ENCODE measurements at regions not wholly inside any gene's neighbourhood (a gene's known extent, or its start where the extent isn't known, plus 50 kb on each side); places are given as distances from the start of the nearest gene placed in this dataset.

- DNase-seq, result no peak
Measured at GRCh38 chr9:108642871-108643270, 212.9 kb downstream of the ACTL7B start.

GRCh38 chr9:108640230-108640629 is 215.6 kb downstream of the ACTL7B start:
- DNase-seq, result no peak

DNA sequence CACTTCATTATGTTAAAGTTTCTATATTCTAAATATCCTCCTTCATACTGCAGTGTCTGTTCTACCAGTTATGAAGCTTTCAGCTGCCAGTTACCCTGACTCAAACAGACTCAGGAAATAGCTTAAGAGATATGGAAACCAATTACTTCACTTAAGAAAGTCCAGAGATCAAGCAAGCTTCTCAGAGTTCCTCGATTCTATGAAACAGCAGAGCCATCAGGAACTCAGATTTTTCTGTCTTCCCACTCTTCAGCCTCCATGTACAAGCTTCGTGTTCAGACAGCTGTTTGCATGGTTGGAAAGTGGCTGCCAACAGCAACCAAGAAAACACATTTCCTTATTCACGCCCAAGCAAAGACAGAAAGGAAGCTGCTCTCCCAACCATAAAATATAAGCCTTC is 216.1 kb downstream of the ACTL7B start:
- no peak for DNase-seq

- DNase-seq, result no peak
Measured at GRCh38 chr9:108639091-108639490, 216.7 kb downstream of the ACTL7B start.

- DNase-seq, result no peak
Measured at GRCh38 chr9:108637340-108637739, 218.4 kb downstream of the ACTL7B start.

GRCh38 chr9:108636013-108636412 is 219.8 kb downstream of the ACTL7B start:
- no peak for DNase-seq

DNA sequence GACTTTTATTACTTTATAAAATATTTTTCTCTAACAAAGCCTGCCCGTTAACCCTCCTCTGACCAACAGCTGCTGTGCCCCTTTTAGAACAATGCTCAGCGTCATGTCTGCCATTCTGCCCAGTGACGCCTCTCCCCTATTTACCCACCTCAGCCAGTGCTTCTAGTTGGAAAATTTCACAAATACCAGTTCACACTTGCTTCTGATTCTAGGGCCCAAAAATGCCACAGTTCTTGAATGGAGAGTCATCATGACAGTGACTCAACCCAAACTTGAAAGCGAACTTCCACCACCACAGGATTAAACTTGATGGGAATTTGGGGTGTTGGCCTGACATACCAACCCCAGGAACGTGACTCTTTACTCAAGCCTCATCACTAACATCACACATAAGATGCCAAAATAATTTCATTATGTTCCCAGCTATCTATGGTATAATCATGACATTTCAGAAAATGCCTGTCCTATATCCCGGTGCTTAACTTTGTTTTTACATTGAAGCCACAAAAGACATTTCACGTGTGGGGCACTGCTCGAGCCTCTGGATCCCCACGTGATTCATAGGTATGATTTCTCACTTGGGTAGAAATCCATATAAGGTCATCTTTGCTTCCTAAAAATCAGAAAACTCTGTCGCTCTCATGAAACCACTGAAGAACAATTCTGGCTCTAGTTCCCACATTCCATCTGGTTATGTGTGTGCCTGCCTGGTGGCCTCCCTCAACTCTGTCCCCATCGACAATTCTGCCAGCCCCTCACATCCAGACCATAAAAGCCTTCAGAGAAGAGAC is 220.9 kb downstream of the ACTL7B start:
- no peak for DNase-seq

GRCh38 chr9:108634204-108634603 is 221.6 kb downstream of the ACTL7B start:
- DNase-seq, result no peak

DNA sequence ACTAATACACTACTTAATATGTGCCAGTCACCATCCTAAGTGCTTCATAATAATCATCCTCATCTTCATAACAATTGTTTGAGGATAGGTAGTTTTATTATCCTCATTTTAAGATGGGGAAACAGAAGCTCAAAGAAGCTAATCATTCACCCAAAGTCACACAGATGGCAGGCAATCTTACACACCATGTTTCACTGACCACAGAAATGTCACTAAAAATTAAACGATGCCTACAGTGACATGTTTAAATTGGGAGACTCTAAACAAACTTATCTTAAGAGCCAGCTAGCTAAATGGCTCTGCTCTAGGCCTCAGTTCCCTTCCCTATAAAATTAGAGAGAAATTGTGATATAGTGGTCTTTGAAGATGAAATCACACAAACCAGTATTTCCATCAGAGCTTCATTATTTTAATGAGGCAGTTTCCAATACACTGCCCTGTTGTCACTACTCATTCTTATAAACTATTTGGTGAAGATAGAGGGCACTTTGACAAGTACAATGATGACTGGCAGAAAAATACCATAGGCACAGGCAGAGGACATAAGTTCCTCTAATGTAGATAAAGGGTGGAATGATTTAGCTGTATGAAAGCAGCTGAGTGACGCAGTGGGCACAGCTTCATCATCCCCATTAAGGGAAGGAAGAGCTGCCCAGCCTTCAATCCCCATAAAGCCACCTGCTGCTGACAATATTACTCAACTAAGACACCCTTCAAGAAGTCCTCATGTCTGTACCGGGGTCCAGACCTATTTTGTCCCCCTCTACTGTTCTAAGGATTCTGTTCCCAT is 224.1 kb downstream of the ACTL7B start:
- DNase-seq, result no peak

GRCh38 chr9:108628316-108628715 is 227.5 kb downstream of the ACTL7B start:
- no peak for DNase-seq

- DNase-seq, result no peak
Measured at GRCh38 chr9:108626743-108627142, 229.0 kb downstream of the ACTL7B start.

DNA sequence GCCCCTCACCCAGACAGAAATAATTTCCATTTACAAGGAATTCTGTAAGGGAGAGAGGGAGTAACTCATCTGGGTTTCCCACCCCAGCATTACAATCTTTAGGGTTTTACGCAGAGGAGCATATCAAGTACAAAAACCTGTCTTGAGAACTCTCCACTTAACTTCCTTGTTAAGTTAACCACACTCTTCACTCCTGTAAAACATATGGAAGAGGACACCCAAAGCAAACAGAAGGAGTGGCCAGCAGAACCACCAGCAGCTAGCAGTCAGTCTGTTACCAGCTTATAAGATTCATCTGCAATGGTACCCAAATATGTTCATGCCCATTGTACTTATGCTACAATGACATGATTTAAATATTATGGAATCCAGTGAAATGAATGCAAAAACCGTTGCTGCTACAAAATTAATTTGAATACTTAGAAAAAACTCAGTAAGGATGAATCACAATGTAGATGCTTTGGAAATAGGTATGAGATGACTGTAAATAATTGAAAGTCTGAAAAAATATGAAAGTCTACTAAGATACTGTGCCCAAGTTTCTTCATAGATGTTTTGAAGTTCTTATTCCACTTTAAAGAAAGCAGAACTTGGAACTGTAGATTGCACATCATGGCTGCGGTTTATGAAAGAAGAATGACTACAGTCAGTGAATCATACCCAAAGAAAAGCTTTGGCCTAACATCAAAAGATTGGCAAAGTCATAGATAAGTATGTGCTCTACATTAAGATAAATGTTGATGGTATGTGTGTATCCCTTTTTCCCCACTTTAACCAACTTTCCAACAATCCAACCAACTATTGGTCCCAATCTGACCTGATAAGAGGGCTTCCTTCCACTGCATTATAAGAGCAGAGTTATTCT is 233.6 kb downstream of the ACTL7B start:
- DNase-seq, result no peak

DNA sequence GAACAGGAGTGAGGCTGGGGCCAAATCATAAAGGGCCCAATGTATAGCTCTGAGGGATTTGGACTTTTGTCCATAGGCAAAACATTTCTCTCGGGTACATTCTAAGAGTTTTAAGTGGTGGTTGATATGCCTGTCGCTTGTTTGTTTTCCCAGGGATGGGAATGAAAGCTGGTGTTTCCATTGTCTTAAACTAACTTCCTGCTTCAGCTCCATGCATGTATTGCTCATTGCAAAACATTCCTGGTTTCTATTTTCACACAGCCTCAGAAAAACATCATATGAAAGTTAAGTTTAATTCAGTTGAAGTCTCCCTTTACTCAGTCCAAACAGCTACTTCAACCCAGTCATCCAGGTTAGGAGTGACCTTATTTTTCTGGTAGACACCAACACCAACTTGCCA is 235.0 kb downstream of the ACTL7B start:
- no peak for DNase-seq

GRCh38 chr9:108618906-108619550 is 236.8 kb downstream of the ACTL7B start:
- no peak for DNase-seq

DNA sequence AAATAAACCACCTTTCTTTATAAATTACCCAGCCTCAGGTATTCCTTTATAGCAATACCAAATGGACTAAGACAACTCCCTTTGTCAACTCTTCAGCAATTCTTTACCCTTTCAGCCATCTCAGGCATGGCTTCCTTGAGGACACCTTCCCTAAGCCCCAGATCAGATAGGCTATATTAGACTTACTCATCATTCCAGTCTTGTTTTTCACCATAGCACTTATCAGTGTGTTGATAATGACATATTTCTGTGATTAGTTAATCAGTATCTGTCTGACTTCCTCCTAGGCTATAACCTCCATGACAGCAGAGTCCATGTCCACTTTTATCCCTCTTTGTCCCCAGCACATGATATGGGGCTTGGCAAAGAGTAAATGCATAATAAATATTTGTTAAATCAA is 238.1 kb downstream of the ACTL7B start:
- no peak for DNase-seq

DNA sequence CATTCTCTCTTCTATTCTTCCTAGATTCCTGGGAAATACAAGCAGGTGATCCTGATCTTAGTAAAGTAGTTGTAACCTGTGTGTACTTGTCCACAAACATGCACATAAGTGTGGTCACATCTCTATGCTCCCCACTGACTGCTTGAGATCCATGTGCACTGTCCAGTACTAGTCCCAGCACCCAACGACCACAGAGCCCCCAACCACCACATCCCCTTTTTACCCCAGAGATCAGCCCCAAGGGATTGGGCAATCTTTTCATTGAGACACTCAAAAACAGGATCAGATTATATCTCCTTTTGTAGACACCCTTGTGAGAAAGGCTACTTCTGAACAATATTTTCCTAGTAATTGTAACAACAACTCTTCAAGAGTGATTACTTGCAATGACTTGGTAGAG is 240.6 kb downstream of the ACTL7B start:
- no peak for DNase-seq

DNA sequence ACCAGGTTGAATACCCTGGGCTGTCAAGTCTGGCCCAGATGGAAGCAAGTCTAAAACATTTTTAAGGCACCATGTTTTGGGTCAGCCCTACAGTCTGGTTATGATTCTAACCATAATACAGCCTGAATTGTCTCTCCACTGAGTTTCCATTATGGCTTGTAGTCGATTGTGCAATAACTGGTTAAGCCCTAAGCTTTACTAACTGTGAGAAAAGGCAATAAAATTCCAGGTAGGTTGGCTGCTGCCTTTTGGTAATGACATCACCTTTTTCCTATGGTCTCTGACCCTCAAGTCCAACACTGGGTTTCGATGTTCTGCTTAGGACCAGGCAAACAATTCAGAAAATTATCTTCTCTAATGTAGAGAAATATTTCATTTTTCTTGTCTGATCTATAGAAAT is 243.3 kb downstream of the ACTL7B start:
- DNase-seq, result no peak

GRCh38 chr9:108609897-108610253 is 245.9 kb downstream of the ACTL7B start:
- no peak for DNase-seq

DNA sequence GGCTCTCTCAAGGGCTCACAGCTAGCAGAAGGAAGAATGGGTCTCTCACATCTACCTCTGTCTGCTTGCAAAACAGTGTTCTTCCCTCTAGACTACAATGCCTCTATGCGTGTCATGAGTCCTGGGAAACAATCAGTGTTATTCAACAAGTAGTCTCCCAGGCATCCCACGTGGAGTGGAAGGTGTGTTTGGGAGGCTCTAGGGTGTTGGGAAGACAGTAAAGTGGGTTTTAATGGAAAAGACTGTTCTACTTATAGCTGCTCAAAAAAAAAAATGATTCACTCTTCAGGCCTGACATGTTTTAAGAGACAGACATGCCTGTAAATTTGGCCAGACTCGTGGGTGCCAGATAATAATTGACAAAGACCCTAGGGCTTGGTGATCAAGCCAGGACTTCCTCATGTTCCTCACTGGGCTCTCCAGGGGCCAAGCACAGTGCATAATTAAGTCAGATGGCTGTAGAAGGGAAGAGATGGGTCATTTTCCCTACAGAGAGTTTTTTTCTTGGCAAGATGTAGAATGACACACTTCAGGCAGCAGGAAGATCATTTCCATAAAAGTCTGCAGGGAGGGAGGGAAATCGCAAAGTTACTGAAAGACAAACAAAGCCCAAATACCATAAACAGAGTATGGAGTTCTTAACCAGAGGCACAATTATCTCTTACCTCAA is 246.4 kb downstream of the ACTL7B start:
- DNase-seq, result no peak

- DNase-seq, result no peak
Measured at GRCh38 chr9:108607607-108608006, 248.2 kb downstream of the ACTL7B start.

GRCh38 chr9:108606401-108606800 is 249.4 kb downstream of the ACTL7B start:
- no peak for DNase-seq

- no peak for DNase-seq
Measured at GRCh38 chr9:108603141-108603540, 252.6 kb downstream of the ACTL7B start.

Data from NCI-H1092 (cell line).